WTC11 (cell line): ENCODE measurements at regions not wholly inside any gene's neighbourhood (a gene's known extent, or its start where the extent isn't known, plus 50 kb on each side); places are given as distances from the start of the nearest gene placed in this dataset.
A peak's percentile ranks its signal among the peaks of the same experiment; 100 is the strongest.

Experiments used
- ATAC-seq: fragments of 200-7000 bp; cut with Tn5 transposase; 2 replicates; pipeline ENCODE4 v1.10.0; 2021; ENCODE audit warnings: mild to moderate bottlenecking, moderate library complexity
- CTCF ChIA-PET: fragments of 300-600 bp; sonication (Branson Sonifier 250); formaldehyde crosslinking; loops from one replicate; lab custom pipeline; 2021; ENCODE audit warnings: antibody characterized with exemption; lab: Charles Lee
- POLR2A ChIA-PET: fragments of 350-600 bp; sonication (Branson Sonifier 250); formaldehyde crosslinking; loops from one replicate; lab custom pipeline; 2021; ENCODE audit warnings: antibody characterized with exemption; lab: Charles Lee
- DNase-seq: peaks from one replicate; pipeline ENCODE4 v3.0.0; 2021; ENCODE audit warnings: low spot score
- H3K27ac Mint-ChIP-seq: 2 replicates; pipeline ENCODE4 v1.8.0; 2021; ENCODE audit warnings: mixed read lengths
- H3K27me3 Mint-ChIP-seq: 2 replicates; pipeline ENCODE4 v1.8.0; 2021; ENCODE audit warnings: low read depth, mild to moderate bottlenecking, moderate library complexity, mixed read lengths
- H3K36me3 Mint-ChIP-seq: 2 replicates; pipeline ENCODE4 v1.8.0; 2021; ENCODE audit warnings: mixed read lengths
- H3K4me1 Mint-ChIP-seq: 2 replicates; pipeline ENCODE4 v1.8.0; 2022; ENCODE audit warnings: mixed read lengths
- H3K4me3 Mint-ChIP-seq: 2 replicates; pipeline ENCODE4 v1.8.0; 2021; ENCODE audit warnings: mild to moderate bottlenecking, moderate library complexity, mixed read lengths
- H3K9me3 Mint-ChIP-seq: 2 replicates; pipeline ENCODE4 v1.8.0; 2021; ENCODE audit warnings: mixed read lengths
- ATF1 ChIP-seq: sonication (generic); formaldehyde crosslinking; IDR thresholded peaks from 2 replicates; pipeline ENCODE4 v1.8.1; 2023; ENCODE audit warnings: mild to moderate bottlenecking, moderate library complexity, missing genetic modification reagents
- ATF2 ChIP-seq: sonication (generic); formaldehyde crosslinking; IDR thresholded peaks from 2 replicates; pipeline ENCODE4 v1.8.1; 2022; ENCODE audit warnings: low read depth, missing genetic modification reagents, borderline replicate concordance
- EMX1 ChIP-seq: fragments of 250-450 bp; sonication (Bioruptor Pico); IDR thresholded peaks from 2 replicates; pipeline ENCODE4 v1.8.0; 2021; ENCODE audit warnings: mild to moderate bottlenecking
- ESRRA ChIP-seq: sonication (generic); formaldehyde crosslinking; IDR thresholded peaks from 2 replicates; pipeline ENCODE4 v1.8.1; 2022; ENCODE audit warnings: mild to moderate bottlenecking, missing genetic modification reagents, borderline replicate concordance
- RORB ChIP-seq: fragments of 250-450 bp; sonication (Bioruptor Pico); IDR thresholded peaks from 2 replicates; pipeline ENCODE4 v1.9.0; 2021; ENCODE audit warnings: mild to moderate bottlenecking
- STAT6 ChIP-seq: sonication (generic); formaldehyde crosslinking; conservative IDR thresholded peaks from 2 replicates; pipeline ENCODE4 v1.8.1; 2023; ENCODE audit warnings: mild to moderate bottlenecking, low read depth, missing genetic modification reagents, moderate library complexity
- TEAD1 ChIP-seq: sonication (generic); formaldehyde crosslinking; IDR thresholded peaks from 2 replicates; pipeline ENCODE4 v1.8.0; 2022; ENCODE audit warnings: mild to moderate bottlenecking, missing genetic modification reagents
- TEAD4 ChIP-seq: sonication (generic); formaldehyde crosslinking; IDR thresholded peaks from 2 replicates; pipeline ENCODE4 v1.8.0; 2022; ENCODE audit warnings: mild to moderate bottlenecking, missing genetic modification reagents
- ZBTB21 ChIP-seq: sonication (generic); formaldehyde crosslinking; IDR thresholded peaks from 2 replicates; pipeline ENCODE4 v1.8.1; 2023; ENCODE audit warnings: mild to moderate bottlenecking, missing genetic modification reagents, borderline replicate concordance
- ZNF138 ChIP-seq: sonication (generic); formaldehyde crosslinking; conservative IDR thresholded peaks from 2 replicates; pipeline ENCODE4 v1.8.1; 2022; ENCODE audit warnings: mild to moderate bottlenecking, moderate library complexity, missing genetic modification reagents
- ZNF263 ChIP-seq: sonication (generic); formaldehyde crosslinking; IDR thresholded peaks from 2 replicates; pipeline ENCODE4 v1.8.1; 2022; ENCODE audit warnings: low read depth, mild to moderate bottlenecking, moderate library complexity, missing genetic modification reagents
- ZNF416 ChIP-seq: fragments of 250-450 bp; sonication (Bioruptor Pico); IDR thresholded peaks from 2 replicates; pipeline ENCODE4 v1.9.0; 2021; ENCODE audit warnings: mild to moderate bottlenecking, inconsistent platforms
- ZNF423 ChIP-seq: fragments of 250-450 bp; sonication (Bioruptor Pico); IDR thresholded peaks from 2 replicates; pipeline ENCODE4 v2.1.2; 2022; ENCODE audit warnings: mild to moderate bottlenecking, moderate library complexity
- TF ChIP-seq, protein P1 (sequence below): fragments of 200-600 bp; IDR thresholded peaks from 2 replicates; pipeline ENCODE4 v1.8.0; 2022; ENCODE audit warnings: antibody characterized with exemption
- TF ChIP-seq, protein P2 (sequence below): sonication (generic); formaldehyde crosslinking; IDR thresholded peaks from 2 replicates; pipeline ENCODE4 v1.8.0; 2023; ENCODE audit warnings: missing genetic modification reagents, mild to moderate bottlenecking, borderline replicate concordance
- TF ChIP-seq, protein P3 (sequence below): sonication (generic); formaldehyde crosslinking; IDR thresholded peaks from 2 replicates; pipeline ENCODE4 v1.8.0; 2022; ENCODE audit warnings: mild to moderate bottlenecking, missing genetic modification reagents
- TF ChIP-seq, protein P4 (sequence below): sonication (generic); formaldehyde crosslinking; IDR thresholded peaks from 2 replicates; pipeline ENCODE4 v1.8.1; 2023; ENCODE audit warnings: mild to moderate bottlenecking, missing genetic modification reagents, moderate library complexity
- TF ChIP-seq, protein P5 (sequence below): sonication (generic); formaldehyde crosslinking; IDR thresholded peaks from 2 replicates; pipeline ENCODE4 v1.8.1; 2023; ENCODE audit warnings: mild to moderate bottlenecking, missing genetic modification reagents, moderate library complexity

GRCh38 chr6:67068781-67069180 is 1361.8 kb upstream of the EYS start:
- DNase-seq (no peak), ATAC-seq (peak; percentile 50)
- Mint-ChIP-seq H3K9me3 (peaks cover 30% of the 10 kb centered on the region), H3K27me3 (no peaks in the 10 kb centered on the region), H3K27ac (no peak overlapping the region), H3K4me3 (no peak overlapping the region), H3K36me3 (peaks cover 21% of the 10 kb centered on the region), H3K4me1 (peaks cover 4% of the 10 kb centered on the region)
- POLR2A ChIA-PET: no interaction called here
- no peak for TF ChIP-seq STAT6 (CRISPR knock-in tag)
- TF ChIP-seq, protein P1, sequence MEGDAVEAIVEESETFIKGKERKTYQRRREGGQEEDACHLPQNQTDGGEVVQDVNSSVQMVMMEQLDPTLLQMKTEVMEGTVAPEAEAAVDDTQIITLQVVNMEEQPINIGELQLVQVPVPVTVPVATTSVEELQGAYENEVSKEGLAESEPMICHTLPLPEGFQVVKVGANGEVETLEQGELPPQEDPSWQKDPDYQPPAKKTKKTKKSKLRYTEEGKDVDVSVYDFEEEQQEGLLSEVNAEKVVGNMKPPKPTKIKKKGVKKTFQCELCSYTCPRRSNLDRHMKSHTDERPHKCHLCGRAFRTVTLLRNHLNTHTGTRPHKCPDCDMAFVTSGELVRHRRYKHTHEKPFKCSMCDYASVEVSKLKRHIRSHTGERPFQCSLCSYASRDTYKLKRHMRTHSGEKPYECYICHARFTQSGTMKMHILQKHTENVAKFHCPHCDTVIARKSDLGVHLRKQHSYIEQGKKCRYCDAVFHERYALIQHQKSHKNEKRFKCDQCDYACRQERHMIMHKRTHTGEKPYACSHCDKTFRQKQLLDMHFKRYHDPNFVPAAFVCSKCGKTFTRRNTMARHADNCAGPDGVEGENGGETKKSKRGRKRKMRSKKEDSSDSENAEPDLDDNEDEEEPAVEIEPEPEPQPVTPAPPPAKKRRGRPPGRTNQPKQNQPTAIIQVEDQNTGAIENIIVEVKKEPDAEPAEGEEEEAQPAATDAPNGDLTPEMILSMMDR: no peak
- TF ChIP-seq, protein P2, sequence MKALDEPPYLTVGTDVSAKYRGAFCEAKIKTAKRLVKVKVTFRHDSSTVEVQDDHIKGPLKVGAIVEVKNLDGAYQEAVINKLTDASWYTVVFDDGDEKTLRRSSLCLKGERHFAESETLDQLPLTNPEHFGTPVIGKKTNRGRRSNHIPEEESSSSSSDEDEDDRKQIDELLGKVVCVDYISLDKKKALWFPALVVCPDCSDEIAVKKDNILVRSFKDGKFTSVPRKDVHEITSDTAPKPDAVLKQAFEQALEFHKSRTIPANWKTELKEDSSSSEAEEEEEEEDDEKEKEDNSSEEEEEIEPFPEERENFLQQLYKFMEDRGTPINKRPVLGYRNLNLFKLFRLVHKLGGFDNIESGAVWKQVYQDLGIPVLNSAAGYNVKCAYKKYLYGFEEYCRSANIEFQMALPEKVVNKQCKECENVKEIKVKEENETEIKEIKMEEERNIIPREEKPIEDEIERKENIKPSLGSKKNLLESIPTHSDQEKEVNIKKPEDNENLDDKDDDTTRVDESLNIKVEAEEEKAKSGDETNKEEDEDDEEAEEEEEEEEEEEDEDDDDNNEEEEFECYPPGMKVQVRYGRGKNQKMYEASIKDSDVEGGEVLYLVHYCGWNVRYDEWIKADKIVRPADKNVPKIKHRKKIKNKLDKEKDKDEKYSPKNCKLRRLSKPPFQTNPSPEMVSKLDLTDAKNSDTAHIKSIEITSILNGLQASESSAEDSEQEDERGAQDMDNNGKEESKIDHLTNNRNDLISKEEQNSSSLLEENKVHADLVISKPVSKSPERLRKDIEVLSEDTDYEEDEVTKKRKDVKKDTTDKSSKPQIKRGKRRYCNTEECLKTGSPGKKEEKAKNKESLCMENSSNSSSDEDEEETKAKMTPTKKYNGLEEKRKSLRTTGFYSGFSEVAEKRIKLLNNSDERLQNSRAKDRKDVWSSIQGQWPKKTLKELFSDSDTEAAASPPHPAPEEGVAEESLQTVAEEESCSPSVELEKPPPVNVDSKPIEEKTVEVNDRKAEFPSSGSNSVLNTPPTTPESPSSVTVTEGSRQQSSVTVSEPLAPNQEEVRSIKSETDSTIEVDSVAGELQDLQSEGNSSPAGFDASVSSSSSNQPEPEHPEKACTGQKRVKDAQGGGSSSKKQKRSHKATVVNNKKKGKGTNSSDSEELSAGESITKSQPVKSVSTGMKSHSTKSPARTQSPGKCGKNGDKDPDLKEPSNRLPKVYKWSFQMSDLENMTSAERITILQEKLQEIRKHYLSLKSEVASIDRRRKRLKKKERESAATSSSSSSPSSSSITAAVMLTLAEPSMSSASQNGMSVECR (CRISPR knock-in tag): no peak
- TF ChIP-seq ZBTB21 (CRISPR knock-in tag): no peak
- TF ChIP-seq ATF2: no peak
- CTCF ChIA-PET: no interaction called here

DNA sequence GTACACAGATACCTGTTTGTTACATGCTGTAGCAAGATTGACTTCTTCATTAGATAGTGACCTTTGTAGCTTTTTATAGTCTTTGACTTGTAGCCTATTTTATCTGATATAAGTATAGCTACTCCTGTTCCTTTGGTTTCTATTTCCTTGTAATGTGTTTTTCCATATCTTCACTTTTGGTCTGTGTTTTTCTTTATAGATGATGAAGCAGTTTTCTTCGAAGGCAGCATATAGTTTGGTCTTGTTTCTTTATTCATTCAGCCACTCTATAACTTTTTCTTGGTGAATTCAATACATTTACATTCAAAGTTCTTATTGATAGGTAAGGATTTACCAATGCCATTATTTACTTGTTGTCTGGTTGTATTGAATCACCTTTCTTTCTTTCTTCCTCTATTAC is 1357.3 kb upstream of the EYS start:
- ATAC-seq (no peak), DNase-seq (no peak)
- Mint-ChIP-seq H3K27me3 (no peaks in the 10 kb centered on the region), H3K27ac (no peak overlapping the region)
- CTCF ChIA-PET: interaction anchor here (0.7 kb wide), 1 partner anchor 69 kb away, joined by 5 read pairs; no protein-coding TSS in a partner anchor
- TF ChIP-seq, protein P3, sequence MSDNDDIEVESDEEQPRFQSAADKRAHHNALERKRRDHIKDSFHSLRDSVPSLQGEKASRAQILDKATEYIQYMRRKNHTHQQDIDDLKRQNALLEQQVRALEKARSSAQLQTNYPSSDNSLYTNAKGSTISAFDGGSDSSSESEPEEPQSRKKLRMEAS (CRISPR knock-in tag): no peak
- TF ChIP-seq EMX1 (CRISPR knock-in tag) (no peak), ESRRA (CRISPR knock-in tag) (no peak), TEAD4 (no peak), ZNF416 (CRISPR knock-in tag) (no peak), RORB (no peak)
- TF ChIP-seq, all 79 proteins: peak for 0
- POLR2A ChIA-PET: no interaction called here
- no peak overlapping the region for H3K4me3 Mint-ChIP-seq
- peaks cover 4% of the 10 kb centered on the region for H3K4me1 Mint-ChIP-seq
- H3K9me3 Mint-ChIP-seq: peaks cover 30% of the 10 kb centered on the region
- peaks cover 16% of the 10 kb centered on the region for H3K36me3 Mint-ChIP-seq

- POLR2A ChIA-PET: no interaction called here
- no peak for ATAC-seq
- TF ChIP-seq, protein P4, sequence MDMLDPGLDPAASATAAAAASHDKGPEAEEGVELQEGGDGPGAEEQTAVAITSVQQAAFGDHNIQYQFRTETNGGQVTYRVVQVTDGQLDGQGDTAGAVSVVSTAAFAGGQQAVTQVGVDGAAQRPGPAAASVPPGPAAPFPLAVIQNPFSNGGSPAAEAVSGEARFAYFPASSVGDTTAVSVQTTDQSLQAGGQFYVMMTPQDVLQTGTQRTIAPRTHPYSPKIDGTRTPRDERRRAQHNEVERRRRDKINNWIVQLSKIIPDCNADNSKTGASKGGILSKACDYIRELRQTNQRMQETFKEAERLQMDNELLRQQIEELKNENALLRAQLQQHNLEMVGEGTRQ (CRISPR knock-in tag): no peak
- TF ChIP-seq TEAD1 (CRISPR knock-in tag) (no peak), ZNF263 (CRISPR knock-in tag) (no peak), ATF1 (no peak), STAT6 (CRISPR knock-in tag) (no peak), ZNF138 (CRISPR knock-in tag) (no peak), ZNF423 (no peak)
- TF ChIP-seq, protein P5, sequence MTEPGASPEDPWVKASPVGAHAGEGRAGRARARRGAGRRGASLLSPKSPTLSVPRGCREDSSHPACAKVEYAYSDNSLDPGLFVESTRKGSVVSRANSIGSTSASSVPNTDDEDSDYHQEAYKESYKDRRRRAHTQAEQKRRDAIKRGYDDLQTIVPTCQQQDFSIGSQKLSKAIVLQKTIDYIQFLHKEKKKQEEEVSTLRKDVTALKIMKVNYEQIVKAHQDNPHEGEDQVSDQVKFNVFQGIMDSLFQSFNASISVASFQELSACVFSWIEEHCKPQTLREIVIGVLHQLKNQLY (CRISPR knock-in tag): no peak
These were observed 1341.0 kb upstream of the EYS start for GRCh38 chr6:67047996-67048395.

More at GRCh38 chr6:67047996-67048395, 1341.0 kb upstream of the EYS start:
- Mint-ChIP-seq H3K9me3 (peaks cover 56% of the 10 kb centered on the region), H3K4me1 (no peaks in the 10 kb centered on the region), H3K27ac (no peak overlapping the region), H3K4me3 (no peak overlapping the region), H3K36me3 (peaks cover 9% of the 10 kb centered on the region), H3K27me3 (peaks cover 3% of the 10 kb centered on the region; the same call in 1 of the 2 replicates)
- CTCF ChIA-PET: no interaction called here
- no peak for DNase-seq
